ENCODE measurements at regions not wholly inside any gene's neighbourhood (a gene's known extent, or its start where the extent isn't known, plus 50 kb on each side); places are given as distances from the start of the nearest gene placed in this dataset.

GRCh38 chr20:4305091-4305490 lies 56.0 kb upstream of the ADRA1D start:
- FAIRE-seq (no peak), DNase-seq (ENCODE audit: insufficient read length, low spot score) (no peak)
- TF ChIP-seq CTCF (IDR thresholded peaks at IDR 0.05; ENCODE audit: insufficient read depth, missing control alignments): no peak

- FAIRE-seq: no peak
- DNase-seq (ENCODE audit: insufficient read length, low spot score): no peak
- TF ChIP-seq CTCF (IDR thresholded peaks at IDR 0.05; ENCODE audit: insufficient read depth, missing control alignments): no peak
Measured at GRCh38 chr20:4304601-4305000, 55.5 kb upstream of the ADRA1D start.

DNA sequence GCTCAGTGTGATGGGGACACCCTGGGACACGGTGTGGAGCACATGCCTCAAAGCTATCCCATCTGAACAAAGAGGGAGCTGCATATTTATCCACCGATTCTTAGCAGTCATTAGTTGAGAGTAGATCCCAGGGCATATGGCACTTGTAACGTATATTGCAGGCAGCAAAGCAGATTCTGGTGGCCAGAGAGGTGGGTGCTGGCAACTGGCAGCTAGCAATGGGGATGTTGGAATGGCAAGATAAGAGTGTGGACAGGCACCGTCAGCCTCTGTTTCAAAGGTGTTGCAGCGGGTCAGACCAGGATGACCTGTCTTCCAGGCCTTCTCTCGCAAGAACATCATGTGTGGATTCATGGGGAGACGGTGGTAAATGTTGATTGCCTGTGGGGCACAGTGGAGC lies 54.0 kb upstream of the ADRA1D start:
- DNase-seq (ENCODE audit: insufficient read length, low spot score) (no peak), FAIRE-seq (no peak)
- TF ChIP-seq CTCF (IDR thresholded peaks at IDR 0.05; ENCODE audit: insufficient read depth, missing control alignments): no peak

- DNase-seq (ENCODE audit: insufficient read length, low spot score): no peak
- TF ChIP-seq CTCF (IDR thresholded peaks at IDR 0.05; ENCODE audit: insufficient read depth, missing control alignments): no peak
- no peak for FAIRE-seq
Measured at GRCh38 chr20:4300921-4301320, 51.8 kb upstream of the ADRA1D start.

- TF ChIP-seq CTCF (IDR thresholded peaks at IDR 0.05; ENCODE audit: insufficient read depth, missing control alignments): no peak
- FAIRE-seq (no peak), DNase-seq (ENCODE audit: insufficient read length, low spot score) (no peak)
Measured at GRCh38 chr20:4300401-4300800, 51.3 kb upstream of the ADRA1D start.

- TF ChIP-seq CTCF (IDR thresholded peaks at IDR 0.05; ENCODE audit: insufficient read depth, missing control alignments): no peak
- no peak for FAIRE-seq
- no peak for DNase-seq (ENCODE audit: insufficient read length, low spot score)
Measured at GRCh38 chr20:4299773-4300172, 50.7 kb upstream of the ADRA1D start.

GRCh38 chr20:4299216-4299615 lies 50.1 kb upstream of the ADRA1D start:
- DNase-seq (ENCODE audit: insufficient read length, low spot score): no peak
- FAIRE-seq: no peak

More at GRCh38 chr20:4299216-4299615, 50.1 kb upstream of the ADRA1D start:
- no peak for TF ChIP-seq CTCF (IDR thresholded peaks at IDR 0.05; ENCODE audit: insufficient read depth, missing control alignments)
